HG02884 (cell line): ENCODE measurements at regions not wholly inside any gene's neighbourhood (a gene's known extent, or its start where the extent isn't known, plus 50 kb on each side); places are given as distances from the start of the nearest gene placed in this dataset.
"Not testable (repeated sequence)": the region's sequence is repeated elsewhere in the genome, so short reads cannot be mapped to it uniquely, and the experiment has no call there.

Source experiments
- ATAC-seq: cut with Tn5 transposase; IDR thresholded peaks from one replicate; pipeline ENCODE4 v1.9.1; 2021; ENCODE audit warnings: mild to moderate bottlenecking, moderate library complexity; ENCODE audit not compliant: unreplicated experiment

DNA sequence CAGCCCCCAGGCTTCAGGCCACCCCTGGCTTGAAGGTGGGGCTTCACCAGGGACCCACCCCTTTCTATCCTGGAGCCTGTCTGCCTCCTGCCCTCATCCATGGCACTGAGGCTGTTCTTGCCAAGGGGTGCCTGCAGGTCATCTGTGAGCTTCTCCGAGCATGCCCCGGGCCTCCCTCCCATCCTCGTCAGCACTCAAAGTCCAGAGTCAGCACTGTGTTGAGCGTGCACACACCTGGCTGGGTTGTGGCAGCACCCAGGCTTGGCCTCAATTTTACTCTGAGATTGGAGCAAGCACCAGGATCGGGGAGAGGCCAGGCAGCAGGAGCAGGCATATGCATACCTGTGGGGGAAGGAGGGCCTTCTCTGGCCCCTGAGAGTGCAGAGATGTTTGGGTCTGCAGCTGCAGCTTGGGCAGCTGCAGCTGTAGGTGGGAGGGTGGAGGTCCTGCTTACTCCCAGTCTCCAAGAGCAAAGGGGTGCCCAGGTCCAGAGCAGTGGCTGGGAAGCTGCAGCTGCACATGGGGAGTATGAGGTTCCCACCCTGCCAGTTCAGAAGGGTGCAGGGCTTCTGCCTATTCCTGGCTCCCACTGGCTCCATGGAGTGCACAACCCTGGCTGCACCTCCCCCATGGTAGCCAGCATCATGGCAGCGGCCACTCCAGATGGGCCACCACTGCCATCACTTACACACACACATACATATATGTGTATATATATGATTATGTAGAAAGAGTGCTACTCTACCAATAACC lies 488.7 kb downstream of the JRKL start:
- no peak for ATAC-seq

GRCh38 chr11:96882622-96883021 lies 492.8 kb downstream of the JRKL start:
- not testable (repeated sequence) for ATAC-seq

- no peak for ATAC-seq
Measured at GRCh38 chr11:96885405-96885804, 495.6 kb downstream of the JRKL start.

GRCh38 chr11:96885912-96886311 lies 496.1 kb downstream of the JRKL start:
- ATAC-seq = no peak

- ATAC-seq = no peak
Measured at GRCh38 chr11:96893988-96894387, 504.2 kb downstream of the JRKL start.

GRCh38 chr11:96894587-96894986 lies 504.8 kb downstream of the JRKL start:
- ATAC-seq = no peak

DNA sequence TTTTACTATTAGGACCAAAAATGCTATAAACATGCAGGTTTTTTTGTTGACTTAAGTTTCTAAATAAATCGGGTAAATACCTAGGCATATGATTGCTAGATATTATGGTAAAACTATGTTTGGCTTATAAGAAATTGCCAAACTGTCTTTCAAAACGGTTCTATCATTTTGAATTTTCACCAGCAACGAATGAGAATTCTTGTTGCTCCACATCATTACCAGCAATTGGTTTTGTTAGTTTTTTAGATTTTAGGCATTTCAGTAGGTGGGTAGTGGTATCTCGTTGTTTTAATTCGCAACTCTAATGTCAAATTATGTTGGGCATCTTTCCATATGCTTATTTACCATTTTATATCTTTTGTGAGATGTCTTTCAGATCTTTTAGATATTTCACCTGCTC lies 510.2 kb downstream of the JRKL start:
- no peak for ATAC-seq

GRCh38 chr11:96905143-96905542 lies 515.3 kb downstream of the JRKL start:
- ATAC-seq = no peak

- no peak for ATAC-seq
Measured at GRCh38 chr11:96905663-96906062, 515.9 kb downstream of the JRKL start.

DNA sequence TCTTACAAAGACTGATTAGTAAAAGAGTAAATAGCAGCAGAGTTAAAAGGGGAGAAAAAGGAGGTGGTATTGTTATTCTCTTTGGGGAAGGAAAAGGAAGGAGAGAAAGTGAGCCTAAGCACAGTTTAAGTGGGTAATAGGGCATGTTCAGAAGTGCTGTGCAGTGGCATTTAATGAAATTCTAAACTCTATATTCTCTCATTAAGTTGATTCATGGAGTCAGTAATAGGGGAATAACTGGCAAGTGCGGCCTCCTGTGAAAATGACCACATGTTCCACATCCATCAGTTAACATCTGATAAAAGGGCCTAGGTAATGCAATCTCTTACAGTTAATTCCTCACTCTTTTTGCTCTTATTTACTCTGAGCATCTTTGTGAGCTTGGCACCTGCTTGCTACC lies 516.7 kb downstream of the JRKL start:
- no peak for ATAC-seq

GRCh38 chr11:96925862-96926261 lies 536.0 kb downstream of the JRKL start:
- no peak for ATAC-seq

DNA sequence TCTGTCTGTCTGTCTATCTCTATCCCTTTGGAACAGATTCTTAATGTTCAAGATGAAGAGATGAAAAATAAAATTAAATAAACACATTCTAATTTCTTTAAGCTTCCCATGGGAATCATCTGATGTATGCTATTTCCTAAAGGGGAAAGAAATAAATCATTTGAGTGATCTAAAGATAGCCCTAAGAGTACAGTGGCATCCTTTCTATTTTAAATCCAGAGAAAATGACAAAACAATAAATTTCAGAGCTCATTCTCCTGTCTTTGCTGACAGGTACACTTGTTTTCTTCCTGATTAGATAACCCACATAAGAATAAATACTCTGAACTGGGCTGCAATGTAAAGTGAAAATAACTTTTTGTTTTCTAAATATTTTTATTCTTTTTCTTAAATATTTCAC lies 550.4 kb downstream of the JRKL start:
- no peak for ATAC-seq

GRCh38 chr11:96942855-96943254 lies 553.0 kb downstream of the JRKL start:
- no peak for ATAC-seq

DNA sequence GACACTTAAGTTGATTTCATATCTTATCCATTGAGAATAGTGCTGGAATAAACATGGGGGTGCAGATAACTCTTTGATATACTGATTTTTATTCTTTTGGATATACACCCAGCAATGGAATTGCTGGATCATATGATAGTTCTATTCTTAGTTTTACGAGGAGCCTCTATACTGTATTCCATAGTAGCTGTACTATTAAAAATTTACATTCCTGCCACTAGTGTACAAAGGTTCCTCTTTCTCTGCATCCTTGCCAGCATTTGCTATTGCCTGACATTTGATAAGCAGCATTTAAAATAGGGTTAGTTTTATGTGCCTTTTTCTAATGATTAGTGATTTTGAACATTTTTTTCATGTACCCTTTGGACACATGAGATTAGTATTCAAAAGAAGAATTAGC lies 554.2 kb downstream of the JRKL start:
- no peak for ATAC-seq

GRCh38 chr11:96948066-96948465 lies 558.3 kb downstream of the JRKL start:
- ATAC-seq = no peak

- no peak for ATAC-seq
Measured at GRCh38 chr11:96949464-96949863, 559.7 kb downstream of the JRKL start.

GRCh38 chr11:96954587-96955242 lies 564.9 kb downstream of the JRKL start:
- no peak for ATAC-seq

DNA sequence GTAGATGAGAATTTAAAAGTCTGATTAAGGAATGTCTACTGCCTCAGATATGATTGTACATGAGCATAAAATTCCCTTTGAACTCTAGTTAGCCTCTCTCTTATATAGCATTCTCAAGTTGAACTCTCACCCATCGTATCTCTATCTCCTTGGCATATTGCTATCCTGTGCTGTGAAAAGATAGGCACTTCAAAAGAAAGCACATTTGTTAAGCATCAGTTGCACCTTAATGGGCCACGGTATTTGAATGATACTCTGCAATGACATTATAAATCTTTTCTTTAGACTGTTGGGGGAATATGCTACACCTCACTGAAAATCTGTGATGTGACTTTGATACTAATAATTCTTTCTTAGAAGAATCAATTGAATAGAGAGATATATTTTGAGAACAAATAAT lies 570.7 kb downstream of the JRKL start:
- ATAC-seq = no peak

DNA sequence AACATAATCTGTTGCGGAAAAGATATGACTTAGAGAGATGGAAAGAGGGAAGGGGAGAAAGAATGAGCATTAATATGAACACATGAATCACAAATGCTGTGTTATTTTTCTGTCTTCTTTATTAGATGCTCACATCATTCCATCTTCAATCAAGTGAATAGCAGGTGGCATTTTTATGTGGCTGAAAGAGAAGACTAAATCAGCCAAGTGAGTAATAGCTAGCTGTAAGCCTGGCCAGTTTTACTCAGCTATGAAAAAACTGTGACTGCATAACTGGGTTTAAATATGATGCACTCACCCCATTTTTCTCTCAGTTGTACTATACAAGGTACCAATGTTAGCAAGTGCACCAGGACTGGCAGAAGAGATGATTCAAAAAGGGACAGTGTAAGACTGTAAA lies 571.1 kb downstream of the JRKL start:
- no peak for ATAC-seq

GRCh38 chr11:96961931-96962330 lies 572.1 kb downstream of the JRKL start:
- ATAC-seq = no peak

- no peak for ATAC-seq
Measured at GRCh38 chr11:96963375-96963774, 573.6 kb downstream of the JRKL start.

DNA sequence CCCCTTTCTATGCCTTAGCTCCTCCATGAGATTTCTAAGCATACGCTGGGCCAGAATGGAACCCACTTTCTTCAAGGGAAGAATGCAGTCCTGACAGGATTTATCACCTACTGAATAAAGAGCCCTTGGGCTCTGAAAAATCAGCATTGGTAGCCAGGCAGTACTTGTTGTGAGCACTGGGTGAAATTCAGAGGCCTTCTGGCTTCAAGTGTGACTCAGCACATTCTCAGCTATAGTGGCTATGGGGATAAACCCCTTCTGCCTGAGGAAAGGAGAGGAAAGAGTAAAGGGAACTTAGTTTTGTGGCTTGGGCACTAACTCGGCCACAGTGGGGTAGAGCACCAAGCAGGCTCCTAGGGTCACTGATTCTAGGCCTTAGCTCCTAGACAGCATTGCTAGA lies 574.8 kb downstream of the JRKL start:
- ATAC-seq = no peak

- ATAC-seq = no peak
Measured at GRCh38 chr11:96967616-96968015, 577.8 kb downstream of the JRKL start.
